ENCODE measurements at regions not wholly inside any gene's neighbourhood (a gene's known extent, or its start where the extent isn't known, plus 50 kb on each side); places are given as distances from the start of the nearest gene placed in this dataset.

- no peak for TF ChIP-seq CTCF (IDR thresholded peaks at IDR 0.05)
- TF ChIP-seq POLR2A (IDR thresholded peaks at IDR 0.05) = no peak
These were observed 82.9 kb downstream of the OGFRL1 start for GRCh38 chr6:71371559-71371958.
